ENCODE measurements at regions not wholly inside any gene's neighbourhood (a gene's known extent, or its start where the extent isn't known, plus 50 kb on each side); places are given as distances from the start of the nearest gene placed in this dataset.

DNA sequence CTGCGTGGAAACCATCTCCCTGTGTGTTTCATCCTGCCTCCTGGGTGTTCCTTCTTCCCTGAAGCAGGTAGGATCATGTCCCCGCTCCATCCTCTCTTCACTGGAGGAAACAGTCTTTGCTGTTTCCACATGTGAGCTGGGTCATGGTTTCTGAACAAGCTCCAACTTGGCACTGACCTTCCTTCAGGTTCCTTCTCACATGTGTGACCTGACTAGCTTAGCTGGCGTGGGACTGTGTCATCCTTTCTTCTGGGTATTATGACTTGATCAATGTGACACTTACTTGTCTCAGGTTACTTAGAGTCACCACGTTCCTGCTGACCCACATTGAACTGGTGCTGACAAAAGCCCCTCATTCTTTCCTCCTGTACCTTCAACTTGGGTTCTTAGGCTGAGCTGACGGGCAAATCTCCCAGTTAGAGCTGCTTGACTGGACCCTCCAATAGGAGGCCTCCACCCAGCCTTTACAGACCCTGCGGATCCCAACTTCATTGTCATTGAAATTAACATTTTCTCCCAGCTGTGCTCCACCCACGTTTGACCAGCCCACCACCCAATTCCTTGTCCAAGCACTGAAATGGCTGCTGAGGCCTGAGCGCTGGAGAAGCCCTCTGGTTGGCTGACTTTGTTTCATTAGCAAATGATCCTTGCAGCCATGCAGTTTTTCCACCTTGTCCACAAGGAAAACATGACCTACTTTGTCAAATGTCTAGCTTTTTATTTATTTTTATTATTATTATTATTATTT lies 128.1 kb downstream of the DDX1 start:
- no peak for DNase-seq (ENCODE audit: low spot score)

DNA sequence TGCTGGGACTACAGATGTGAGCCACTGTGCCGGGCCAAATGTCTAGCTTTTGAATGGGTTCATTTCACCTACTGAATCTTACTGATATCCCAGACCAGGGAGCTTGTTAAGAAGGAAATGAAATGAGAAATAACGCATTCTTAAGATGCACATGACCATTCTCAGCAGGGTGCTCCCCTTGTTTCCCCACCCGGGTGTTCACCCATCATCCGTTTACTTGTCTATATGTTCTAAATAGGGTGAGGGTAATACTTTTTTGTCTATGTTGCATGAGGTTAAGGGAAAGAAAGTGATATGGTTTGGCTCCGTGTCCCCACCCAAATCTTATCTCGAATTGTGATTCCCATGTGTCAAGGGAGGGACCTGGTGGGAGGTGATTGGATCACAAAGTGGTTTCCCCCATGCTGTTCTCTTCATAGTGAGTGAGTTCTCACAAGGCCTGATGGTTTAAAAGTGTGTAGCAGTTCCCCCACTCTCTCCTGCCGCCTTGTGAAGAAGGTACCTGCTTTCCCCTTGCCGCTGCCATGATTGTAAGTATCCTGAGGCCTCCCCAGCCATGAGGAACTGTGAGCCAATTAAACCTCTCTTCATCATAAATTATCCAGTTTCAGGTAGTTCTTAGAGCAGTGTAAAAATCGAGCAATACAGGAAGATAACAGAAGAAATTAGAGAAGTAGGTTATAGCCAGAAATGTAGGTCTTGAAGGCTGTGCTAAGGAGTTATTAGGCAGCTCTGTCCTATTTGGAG lies 129.1 kb downstream of the DDX1 start:
- no peak for DNase-seq (ENCODE audit: low spot score)

DNA sequence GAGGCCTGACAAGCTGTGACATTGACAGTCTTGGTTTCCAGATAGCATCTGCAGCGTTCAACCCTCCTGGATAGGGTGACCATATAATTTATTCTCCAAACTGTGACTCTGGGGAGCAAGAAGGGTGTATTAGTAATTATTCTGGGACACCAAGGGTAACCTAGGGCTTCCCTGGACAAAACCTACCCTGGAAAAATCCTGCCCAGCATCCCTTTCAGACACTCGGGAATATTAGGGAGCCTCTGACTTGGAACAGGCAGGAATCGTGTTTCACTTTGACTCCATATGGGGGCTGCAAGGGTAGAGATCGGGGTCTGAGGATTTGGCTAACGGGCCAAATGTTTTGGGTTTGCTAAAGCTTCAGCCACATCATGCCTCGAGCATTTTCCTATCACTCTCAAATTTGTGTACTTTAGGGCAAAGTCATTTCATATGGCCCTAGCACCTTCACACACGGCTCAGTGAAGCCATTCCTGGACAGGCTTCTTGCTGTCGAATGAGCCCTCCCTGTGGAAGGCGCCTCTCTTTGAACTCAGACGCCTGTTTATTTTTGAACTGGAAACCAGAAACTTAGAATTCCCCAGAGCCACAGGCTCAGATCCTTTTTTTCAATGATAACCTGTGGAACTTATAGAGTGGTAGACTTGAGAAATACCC lies 129.9 kb downstream of the DDX1 start:
- DNase-seq (ENCODE audit: low spot score) = no peak

DNA sequence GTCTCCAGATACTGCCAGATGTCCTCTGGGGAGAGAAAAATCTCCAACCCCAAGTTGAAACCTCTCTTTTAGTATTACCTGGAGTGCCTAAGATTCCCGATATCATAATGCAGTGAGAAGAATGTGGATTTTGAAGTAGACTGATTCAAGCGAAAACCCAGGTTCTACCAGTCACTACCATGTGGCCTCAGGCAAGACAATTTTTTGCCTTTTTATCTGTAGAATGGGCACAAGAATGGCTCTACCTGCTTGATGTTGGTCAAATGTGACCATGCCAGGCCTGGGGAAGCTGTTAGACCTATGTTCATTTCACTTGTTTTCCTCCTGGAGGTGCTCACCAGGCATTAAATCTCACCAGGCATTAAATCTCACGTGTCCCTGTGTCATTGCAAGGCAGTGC lies 131.3 kb downstream of the DDX1 start:
- DNase-seq (ENCODE audit: low spot score) = no peak

DNA sequence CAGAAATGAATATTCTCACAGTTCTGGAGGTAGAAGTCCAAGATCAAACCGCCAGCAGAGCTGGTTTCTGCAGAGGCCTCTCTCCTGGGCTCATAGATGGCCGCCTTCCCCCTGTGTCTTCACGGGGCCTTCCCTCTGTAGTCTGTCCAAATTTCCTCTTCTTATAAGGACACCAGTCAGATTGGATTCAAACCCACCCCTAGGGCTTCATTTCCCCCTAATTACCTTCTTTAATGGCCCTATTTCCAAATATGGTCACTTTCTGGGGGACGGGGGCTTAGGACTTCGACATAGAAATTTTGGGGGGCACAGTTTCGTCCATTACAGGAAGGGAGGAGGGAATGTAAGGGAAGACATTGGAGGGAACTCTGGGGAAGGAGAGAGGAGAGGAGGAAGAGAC lies 132.6 kb downstream of the DDX1 start:
- no peak for DNase-seq (ENCODE audit: low spot score)

DNA sequence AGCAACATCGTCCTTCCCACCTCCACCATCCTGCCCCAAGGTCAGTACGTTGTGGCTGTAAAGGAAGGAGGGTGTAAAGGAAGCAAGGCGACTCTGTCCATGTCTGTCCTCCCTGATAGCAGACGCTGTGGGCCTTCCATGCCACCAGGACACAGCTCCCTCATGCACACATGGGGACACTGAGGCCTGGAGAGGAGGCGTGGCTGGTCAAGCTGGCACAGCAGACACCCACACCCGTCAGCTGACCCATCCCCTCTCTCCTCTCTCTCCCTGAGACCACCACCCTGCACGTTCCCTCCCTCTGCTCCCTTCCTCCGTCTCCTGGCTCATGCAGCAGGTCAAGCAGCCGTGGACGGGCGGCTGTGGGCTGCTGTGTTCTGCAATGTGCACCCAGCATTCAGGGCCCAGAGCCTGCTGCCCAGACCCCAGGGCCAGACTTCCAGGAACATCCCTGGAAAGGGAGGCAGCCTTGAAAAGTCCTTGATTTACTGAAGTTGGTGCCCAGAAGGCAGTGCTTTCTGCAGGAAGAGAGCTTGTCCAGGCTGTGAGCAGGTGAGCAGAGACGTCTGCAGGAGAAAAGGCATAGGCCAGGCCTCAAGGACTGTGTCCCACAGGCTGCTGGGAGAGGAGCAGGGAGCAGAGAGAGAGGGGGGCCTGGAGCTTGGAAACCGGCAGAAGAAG lies 133.6 kb downstream of the DDX1 start:
- DNase-seq (ENCODE audit: low spot score) = no peak

DNA sequence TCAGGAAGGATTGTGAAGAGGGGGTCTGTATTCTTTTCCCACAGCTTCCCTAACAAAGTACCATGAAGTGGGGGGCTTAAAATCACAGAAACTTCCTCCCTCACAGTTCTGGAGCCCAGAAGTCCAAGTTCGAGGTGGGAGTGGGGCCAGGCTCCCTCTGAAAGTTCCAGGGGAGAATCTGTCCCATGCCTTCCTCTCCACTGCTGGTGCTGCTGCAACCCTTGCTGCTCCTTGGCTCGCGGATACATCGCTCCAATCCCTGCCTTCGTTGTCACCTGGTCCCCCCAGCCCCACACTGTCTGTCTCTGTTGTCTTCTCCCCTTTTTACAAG lies 134.1 kb downstream of the DDX1 start:
- DNase-seq (ENCODE audit: low spot score) = no peak

DNA sequence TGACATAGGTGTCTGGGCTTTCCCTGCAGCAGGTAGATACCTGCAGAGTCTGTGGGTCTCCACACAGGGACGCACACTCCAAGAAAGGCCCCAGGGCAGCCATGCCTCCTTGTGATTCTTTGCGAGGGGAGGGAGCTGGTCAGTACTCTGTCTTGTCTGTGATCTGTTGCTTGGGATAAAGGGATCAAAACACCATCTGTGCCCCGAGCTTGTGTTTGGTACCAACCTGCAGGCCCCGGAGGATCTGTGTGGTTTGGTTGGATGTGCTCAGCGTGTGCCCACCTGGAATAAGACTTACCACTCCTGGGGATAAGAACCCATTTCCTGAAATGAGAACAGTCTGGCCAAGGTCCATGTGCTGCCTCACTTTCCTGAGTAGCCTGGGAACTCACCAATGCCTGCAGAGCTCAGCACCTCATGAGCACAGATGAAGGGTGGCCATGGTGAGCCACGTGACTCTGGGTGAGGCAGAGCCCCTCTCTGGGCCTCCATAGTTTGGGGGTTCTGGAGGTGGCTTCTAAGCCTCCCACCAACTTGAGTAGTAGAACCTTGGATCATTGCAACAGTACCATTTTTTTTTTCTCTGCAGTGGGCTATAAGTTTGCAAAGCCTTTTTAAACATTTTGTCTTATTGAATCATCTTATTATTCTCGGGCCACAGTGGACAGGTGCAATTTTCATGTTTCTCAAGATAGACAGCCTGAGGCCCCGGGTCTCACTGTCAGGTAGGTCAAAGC lies 134.8 kb downstream of the DDX1 start:
- DNase-seq (ENCODE audit: low spot score) = no peak

DNA sequence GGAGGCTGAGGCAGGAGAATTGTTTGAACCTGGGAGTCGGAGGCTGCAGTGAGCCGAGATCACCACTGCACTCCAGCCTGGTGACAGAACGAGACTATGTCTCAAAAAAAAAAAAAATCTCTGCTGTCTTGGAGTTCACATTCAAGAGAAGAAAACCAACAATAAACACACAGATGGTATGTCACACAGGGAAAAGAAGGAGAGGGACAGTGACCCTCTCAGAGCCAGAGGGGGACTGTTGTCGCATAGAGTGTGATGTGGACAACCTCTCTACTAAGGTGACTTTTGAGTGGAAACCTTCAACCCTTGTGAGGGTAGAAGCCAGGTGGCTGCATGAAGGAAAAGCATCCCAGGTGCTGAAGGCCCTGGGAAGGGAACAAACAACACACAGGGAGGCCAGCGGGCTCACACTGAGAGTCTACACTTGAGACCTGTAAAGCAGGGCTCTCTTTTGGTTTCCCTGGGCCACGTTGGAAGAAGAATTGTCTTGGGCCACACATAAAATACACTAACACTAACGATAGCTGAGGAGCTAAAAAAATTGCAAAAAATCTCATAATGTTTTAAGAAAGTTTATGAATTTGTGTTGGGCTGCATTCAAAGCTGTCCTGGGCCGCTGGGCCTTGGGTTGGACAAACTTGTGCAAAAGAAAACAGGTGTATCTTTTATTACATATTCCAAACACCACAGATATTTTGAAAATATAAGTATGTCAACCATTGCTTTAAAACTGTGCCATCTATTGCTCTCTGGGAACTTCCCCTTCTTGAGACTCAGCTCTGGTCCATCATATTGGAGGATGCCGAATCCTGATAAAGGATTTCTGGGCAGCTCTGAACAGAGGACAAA lies 136.0 kb downstream of the DDX1 start:
- no peak for DNase-seq (ENCODE audit: low spot score)

DNA sequence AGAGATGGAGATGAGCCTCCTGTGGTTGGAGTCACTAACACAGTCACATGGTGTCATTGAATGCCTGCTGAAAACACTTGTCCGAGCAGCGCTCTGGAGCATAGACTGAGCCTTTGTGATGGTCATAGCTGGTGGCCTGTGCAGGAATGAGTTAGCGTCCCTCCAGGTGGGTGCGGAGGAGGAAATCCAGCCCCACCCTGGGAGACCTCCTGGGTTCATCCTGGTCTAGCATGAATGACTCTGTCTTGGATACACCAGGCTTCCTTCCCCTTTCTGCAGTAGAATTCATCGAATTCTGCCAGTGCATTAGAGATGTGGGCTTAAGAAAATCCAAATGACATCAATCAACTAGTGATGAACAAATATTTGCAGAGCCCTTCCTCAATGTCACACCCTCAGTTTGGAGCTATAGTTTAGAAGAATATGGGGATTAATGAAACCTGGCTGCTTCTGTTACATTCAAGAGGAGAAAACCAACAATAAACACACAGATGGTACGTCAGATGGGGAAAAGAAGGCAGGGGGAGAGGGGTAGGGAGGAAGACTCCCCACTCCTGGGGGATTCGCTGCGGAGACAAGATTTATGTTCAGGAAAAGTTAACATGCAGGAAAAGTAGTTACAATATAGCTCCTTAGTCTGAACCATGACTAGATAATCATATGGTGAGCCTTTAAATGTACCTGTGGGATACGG lies 136.7 kb downstream of the DDX1 start:
- no peak for DNase-seq (ENCODE audit: low spot score)

DNA sequence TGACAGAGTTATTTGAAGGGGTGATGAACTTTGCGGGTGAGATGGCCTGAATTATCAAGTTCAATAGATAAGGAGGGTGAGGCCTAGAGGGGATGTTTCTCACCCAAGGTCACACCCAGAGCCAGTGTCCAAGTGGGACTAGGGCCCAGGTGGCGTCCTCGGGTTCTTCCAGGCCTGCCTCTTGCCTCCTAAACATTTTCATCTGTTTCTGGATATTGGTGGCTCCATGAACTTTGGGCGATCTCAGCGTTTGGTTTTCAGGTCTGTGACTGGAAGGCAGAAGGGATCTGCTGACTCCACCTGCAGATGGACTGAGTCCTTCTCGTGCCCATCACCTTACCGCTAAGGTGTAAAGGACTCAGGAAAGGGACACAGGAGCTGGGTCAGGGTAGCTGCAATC lies 137.3 kb downstream of the DDX1 start:
- DNase-seq (ENCODE audit: low spot score) = no peak

DNA sequence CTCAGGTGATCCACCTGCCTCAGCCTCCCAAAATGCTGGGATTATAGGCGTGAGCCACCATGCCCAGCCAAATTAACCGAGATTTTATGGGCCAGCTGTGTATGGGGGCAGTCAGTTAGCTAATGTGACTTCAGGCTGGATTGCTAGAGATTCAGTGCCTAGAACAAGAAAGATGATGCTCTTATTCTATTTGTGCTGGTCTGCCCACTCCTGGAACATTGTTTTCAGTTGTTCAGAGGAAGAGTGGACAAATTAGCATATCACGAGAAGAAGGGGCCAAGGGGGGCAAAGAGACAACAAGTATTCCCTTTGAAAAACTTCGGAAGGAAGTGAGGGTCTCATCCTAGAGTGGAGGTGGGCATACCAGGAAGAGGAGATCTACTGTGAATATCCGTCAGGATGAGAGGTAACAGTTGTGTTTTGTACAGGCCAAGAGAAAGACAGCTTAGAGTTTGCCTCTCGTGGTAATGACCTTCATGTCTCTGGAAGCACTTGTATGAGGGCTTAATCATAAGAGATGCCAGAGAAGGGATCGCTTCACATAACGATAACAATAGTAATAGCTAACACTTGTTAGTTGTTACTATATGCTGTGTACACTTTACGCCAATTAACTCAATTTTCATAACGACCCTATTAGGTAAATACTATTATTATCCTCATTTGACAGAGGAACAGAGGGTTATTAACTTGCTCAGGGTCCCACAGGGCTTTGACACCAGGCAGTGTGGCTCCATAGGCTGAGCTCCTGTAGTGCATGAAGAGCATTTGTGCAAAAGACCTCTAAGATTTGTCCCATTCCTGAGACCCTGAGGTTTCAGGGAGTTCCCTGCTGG lies 138.3 kb downstream of the DDX1 start:
- no peak for DNase-seq (ENCODE audit: low spot score)

DNA sequence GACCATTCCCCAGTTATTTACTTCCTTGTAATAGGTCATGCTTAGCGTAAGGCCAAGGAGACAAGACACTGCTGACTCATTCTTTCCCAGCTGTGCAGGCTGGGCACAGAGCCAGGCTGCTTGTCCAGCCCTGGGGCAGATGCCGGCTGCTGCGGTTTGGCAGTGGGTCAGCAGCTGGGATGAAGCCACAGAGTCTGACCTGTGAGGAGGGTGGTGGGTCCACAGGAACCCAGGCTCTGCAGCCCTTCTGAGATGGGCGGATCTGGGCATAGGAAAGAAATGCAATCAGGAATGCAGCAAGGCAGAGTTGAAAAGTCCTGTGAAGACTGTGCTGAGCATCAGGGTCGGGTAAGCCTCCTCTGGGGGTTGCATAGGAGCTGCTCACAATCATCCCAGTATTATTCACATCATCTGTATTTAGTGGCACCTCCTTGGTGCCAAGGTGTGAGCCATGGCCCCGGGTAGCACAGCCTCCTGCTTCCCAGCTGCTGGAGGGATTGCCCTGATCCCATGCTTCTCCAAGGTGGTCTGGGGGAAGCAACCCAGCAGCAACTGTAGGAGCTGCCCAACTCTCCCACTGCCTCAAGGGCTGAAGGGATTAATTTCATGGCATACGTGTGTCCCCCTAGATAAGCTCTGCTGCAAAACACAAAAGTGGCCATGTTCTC lies 139.0 kb downstream of the DDX1 start:
- peak; percentile 94 for DNase-seq (ENCODE audit: low spot score)

DNA sequence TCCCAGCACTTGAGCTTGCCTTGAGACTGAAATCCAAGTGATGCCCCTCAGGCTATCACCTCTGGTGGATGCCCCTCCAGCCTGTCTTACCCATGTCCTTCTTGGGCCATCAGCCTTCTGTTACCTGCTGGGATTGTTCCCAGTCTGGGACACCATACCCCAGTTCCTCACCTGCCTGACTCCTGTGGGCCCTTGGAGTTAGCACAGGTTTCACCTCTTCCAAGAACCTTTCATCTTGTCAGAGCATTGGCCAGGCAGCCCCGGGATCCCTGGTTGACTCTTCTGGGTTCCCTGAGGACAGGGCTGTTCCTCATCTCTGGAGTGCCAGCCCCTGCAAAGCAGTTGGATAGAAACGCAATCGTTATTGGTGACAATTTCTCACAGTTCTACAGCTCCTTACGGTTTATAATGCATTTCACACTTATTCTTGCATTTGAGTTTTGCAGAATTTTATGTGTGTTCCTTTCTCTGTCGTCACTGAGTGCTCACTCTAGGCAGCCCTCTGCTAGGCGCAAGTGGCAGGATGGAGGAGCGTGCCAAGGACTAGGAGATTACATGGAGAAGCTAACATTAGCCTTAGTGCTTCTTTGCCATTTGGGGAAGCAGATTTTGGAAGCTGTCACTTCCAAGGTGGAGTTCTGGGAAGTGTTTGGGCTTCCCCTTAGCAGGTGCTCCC lies 139.7 kb downstream of the DDX1 start:
- DNase-seq (ENCODE audit: low spot score) = no peak

DNA sequence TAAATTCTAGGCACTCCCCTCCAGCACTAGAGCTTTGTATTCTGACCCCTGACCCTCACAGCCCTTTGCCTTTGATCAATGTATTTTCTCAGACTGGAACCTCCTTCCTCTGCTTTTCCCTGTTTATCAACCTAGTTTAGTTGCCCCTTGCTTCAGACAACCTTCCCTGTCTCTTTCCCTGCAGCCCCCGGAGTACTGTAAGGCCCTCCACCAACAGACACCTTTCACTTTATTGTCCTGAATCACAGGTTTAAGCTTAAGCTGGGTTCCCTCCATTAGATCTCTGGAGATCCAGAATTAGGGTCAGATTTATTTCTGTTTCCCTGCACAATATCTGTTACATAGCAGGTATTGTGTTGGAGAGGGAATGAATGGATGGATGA lies 140.2 kb downstream of the DDX1 start:
- DNase-seq (ENCODE audit: low spot score) = no peak

DNA sequence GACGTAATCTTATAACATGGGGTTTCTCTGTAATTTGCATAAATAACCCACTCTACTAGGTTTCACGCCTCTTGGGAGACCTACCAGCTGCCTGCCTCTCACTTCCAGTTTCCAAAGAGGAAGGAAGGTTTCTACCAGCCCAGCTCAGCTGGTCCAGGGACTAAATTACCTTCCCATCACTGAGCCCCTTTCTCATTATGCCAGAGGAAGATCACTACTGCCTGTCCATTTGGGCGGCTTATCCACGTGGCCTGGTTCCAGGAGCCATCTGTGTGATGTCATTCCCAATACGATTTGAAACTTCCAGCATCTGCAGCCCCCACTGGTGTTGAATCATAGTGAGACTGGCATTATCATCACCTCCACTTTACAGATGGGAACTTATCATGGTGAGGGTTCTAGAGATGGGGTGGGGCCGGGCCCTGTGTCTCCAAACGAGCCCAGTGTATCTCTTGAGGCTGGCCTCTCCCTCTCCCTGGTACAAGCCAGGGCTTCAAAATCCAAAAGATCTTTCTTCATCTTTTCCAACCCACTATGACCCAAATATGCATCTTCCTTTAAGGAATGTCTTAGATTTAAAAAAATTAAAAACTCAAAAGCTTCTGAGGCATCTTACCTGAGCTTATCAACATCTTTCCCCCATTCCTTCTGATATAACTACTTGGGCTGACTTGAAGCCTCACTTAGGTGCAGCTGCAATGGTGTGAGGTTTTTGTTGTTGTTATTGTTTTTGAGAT lies 140.8 kb downstream of the DDX1 start:
- no peak for DNase-seq (ENCODE audit: low spot score)

DNA sequence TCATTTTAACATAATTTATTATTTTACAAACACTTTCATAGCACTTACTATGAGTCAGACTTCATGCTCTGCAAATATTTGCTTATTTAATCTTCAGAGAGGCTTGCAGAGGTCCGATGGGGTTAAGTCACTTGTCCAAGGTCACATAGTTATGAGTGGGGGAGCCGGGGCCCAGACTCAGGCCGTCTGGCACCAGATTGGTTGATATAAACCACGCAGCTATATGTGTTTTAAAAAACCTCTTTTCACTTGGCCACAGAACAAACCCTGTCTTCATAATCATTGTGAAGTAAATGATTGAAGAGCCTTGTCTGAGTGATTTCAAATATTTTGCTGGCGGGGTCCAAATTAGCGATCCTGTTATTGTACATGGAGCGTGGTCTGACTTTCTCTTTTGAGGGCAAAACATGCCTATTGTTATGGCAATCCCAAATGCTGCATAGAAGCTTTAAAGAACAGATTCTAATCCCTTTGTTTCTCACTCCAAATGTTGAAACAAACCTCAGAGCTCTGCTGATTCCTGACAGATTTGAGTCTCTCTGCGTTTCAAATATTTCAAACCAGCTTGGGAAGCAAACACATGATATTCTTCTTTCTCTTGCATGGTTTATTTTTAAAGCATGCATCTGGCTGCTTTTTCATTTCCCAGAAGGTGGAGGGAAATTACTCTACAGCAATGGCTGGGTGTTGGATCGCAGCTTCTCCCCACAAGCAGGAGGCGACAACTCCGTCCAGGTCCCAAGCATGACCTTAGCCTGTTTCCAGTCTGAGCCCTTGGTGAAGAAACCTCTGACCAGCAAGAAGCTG lies 142.4 kb downstream of the DDX1 start:
- DNase-seq (ENCODE audit: low spot score) = no peak

All from AG20443 (cell line).